H1 (cell line): ENCODE measurements at regions not wholly inside any gene's neighbourhood (a gene's known extent, or its start where the extent isn't known, plus 50 kb on each side); places are given as distances from the start of the nearest gene placed in this dataset.

Experiments used
- CTCF ChIA-PET: fragments of 300-600 bp; sonication (Branson Sonifier 250); formaldehyde crosslinking; loops from one replicate; lab custom pipeline; 2021; ENCODE audit not compliant: partially characterized antibody; lab: Charles Lee
- POLR2A ChIA-PET: fragments of 300-600 bp; sonication (Branson Sonifier 250); formaldehyde crosslinking; loops from one replicate; lab custom pipeline; 2021; ENCODE audit warnings: inconsistent platforms; ENCODE audit not compliant: partially characterized antibody; lab: Charles Lee
- DNase-seq, 2 experiments: peaks; one replicate each; pipeline versions ENCODE4 v3.0.0 to v3.0.0-alpha.2; 2010 to 2022; ENCODE audit warnings: low spot score in 2 of 2, low read depth in 1 of 2, mixed read lengths in 1 of 2
- FAIRE-seq: peaks from 2 replicates; lab custom pipeline; 2011; peaks lifted over from hg19 to GRCh38; lab: Jason Lieb, UNC
- H2AFZ ChIP-seq: 2 replicates; pipeline ENCODE4 v1.8.1; 2012; ENCODE audit warnings: low read length, inconsistent platforms
- H2AK5ac ChIP-seq: 2 replicates; pipeline ENCODE4 v1.6.1; 2013; ENCODE audit warnings: low read depth, low read length
- H2BK120ac ChIP-seq: replicated peaks from 2 replicates; pipeline ENCODE3; 2013; ENCODE audit warnings: low read depth, low read length, inconsistent platforms
- H2BK12ac ChIP-seq: 2 replicates; pipeline ENCODE4 v1.6.1; 2013; ENCODE audit warnings: low read depth, low read length
- H2BK15ac ChIP-seq: 2 replicates; pipeline ENCODE4 v1.6.1; 2013; ENCODE audit warnings: low read length
- H2BK20ac ChIP-seq: 2 replicates; pipeline ENCODE4 v1.6.1; 2013; ENCODE audit warnings: low read length
- H2BK5ac ChIP-seq: 2 replicates; pipeline ENCODE4 v1.6.1; 2013; ENCODE audit warnings: low read depth, low read length
- H3K14ac ChIP-seq: 2 replicates; pipeline ENCODE4 v1.6.1; 2013; ENCODE audit warnings: inconsistent platforms; ENCODE audit not compliant: insufficient read length
- H3K18ac ChIP-seq: 2 replicates; pipeline ENCODE4 v1.6.1; 2013; ENCODE audit warnings: low read length; ENCODE audit errors: extremely low read depth
- H3K23ac ChIP-seq: 2 replicates; pipeline ENCODE4 v1.6.1; 2013; ENCODE audit warnings: inconsistent platforms; ENCODE audit not compliant: insufficient read length
- H3K23me2 ChIP-seq: 2 replicates; pipeline ENCODE4 v1.6.1; 2013; ENCODE audit warnings: low read depth, low read length
- H3K27ac ChIP-seq: 2 replicates; pipeline ENCODE4 v1.6.1; 2011; ENCODE audit warnings: low read depth, low read length, inconsistent platforms
- H3K27me3 ChIP-seq, 4 experiments: replicated peaks in 1 of 4; 1 replicate in 1 of 4; 2 replicates in 3 of 4; pipeline versions ENCODE4 v1.6.1 to v1.8.1; 2011 to 2013; ENCODE audit warnings: low read length in 3 of 4, mild to moderate bottlenecking in 3 of 4, inconsistent platforms in 2 of 4, mixed read lengths in 2 of 4, moderate library complexity in 1 of 4; ENCODE audit not compliant: control insufficient read depth in 3 of 4, insufficient read depth in 3 of 4; ENCODE audit errors: extremely low read depth in 1 of 4
- H3K36me3 ChIP-seq, 4 experiments: 2 replicates each; pipeline versions ENCODE4 v1.6.1 to v1.8.1; 2011 to 2013; ENCODE audit warnings: mild to moderate bottlenecking in 4 of 4, low read length in 3 of 4, moderate library complexity in 2 of 4, control low read depth in 1 of 4, inconsistent platforms in 1 of 4; ENCODE audit not compliant: insufficient read depth in 4 of 4, control insufficient read depth in 2 of 4
- H3K4ac ChIP-seq: replicated peaks from 2 replicates; pipeline ENCODE3; 2013; ENCODE audit warnings: low read length, low read depth, mixed read lengths, inconsistent platforms; ENCODE audit not compliant: insufficient read length
- H3K4me1 ChIP-seq, 4 experiments: replicated peaks in 1 of 4; 1 replicate in 1 of 4; 2 replicates in 3 of 4; pipeline versions ENCODE4 v1.6.1 to v1.8.1; 2011 to 2013; ENCODE audit warnings: low read length in 3 of 4, inconsistent platforms in 2 of 4, mixed read lengths in 1 of 4; ENCODE audit not compliant: insufficient read depth in 4 of 4, control insufficient read depth in 3 of 4
- H3K4me2 ChIP-seq, 2 experiments: 2 replicates each; pipeline versions ENCODE4 v1.6.1 to v1.8.1; 2011 to 2013; ENCODE audit warnings: low read depth in 2 of 2, low read length in 2 of 2, control low read depth in 1 of 2, inconsistent platforms in 1 of 2, mild to moderate bottlenecking in 1 of 2; ENCODE audit not compliant: insufficient read depth in 1 of 2
- H3K4me3 ChIP-seq, 4 experiments: fragments of 200-600, 300-600 bp in 1 of 4; sonication (generic), shearing (Covaris generic), sonication (Bioruptor Twin) in 1 of 4; 2 replicates each; pipeline versions ENCODE4 v1.5.1 to v1.8.1; 2011 to 2016; ENCODE audit warnings: low read length in 4 of 4, low read depth in 3 of 4, control low read depth in 2 of 4, inconsistent platforms in 2 of 4, mild to moderate bottlenecking in 2 of 4, mixed read lengths in 1 of 4, moderate library complexity in 1 of 4; ENCODE audit not compliant: insufficient read depth in 2 of 4; ENCODE audit errors: extremely low read depth in 1 of 4
- H3K56ac ChIP-seq: replicated peaks from 2 replicates; pipeline ENCODE3; 2013; ENCODE audit warnings: low read depth, mild to moderate bottlenecking, mixed read lengths, low read length, inconsistent platforms; ENCODE audit not compliant: insufficient read length
- H3K79me1 ChIP-seq: 2 replicates; pipeline ENCODE4 v1.6.1; 2013; ENCODE audit warnings: low read depth, low read length, control low read depth
- H3K79me2 ChIP-seq, 2 experiments: 2 replicates each; pipeline versions ENCODE4 v1.6.1 to v1.8.1; 2012 to 2013; ENCODE audit warnings: low read length in 2 of 2, mild to moderate bottlenecking in 2 of 2, inconsistent platforms in 1 of 2; ENCODE audit not compliant: insufficient read depth in 2 of 2, control insufficient read depth in 1 of 2
- H3K9ac ChIP-seq, 4 experiments: replicated peaks in 1 of 4; 1 replicate in 1 of 4; 2 replicates in 3 of 4; pipeline versions ENCODE4 v1.6.1 to v1.8.1; 2011 to 2013; ENCODE audit warnings: low read depth in 3 of 4, low read length in 3 of 4, control low read depth in 2 of 4, mild to moderate bottlenecking in 2 of 4, moderate library complexity in 2 of 4, inconsistent platforms in 1 of 4; ENCODE audit errors: extremely low read depth in 1 of 4
- H3K9me3 ChIP-seq, 2 experiments: 2 replicates each; pipeline versions ENCODE4 v1.6.1 to v1.8.1; 2012 to 2013; ENCODE audit warnings: mild to moderate bottlenecking in 2 of 2, moderate library complexity in 2 of 2, control low read depth in 1 of 2, inconsistent platforms in 1 of 2, low read depth in 1 of 2, low read length in 1 of 2, mixed read lengths in 1 of 2; ENCODE audit not compliant: insufficient read depth in 2 of 2
- H4K20me1 ChIP-seq, 2 experiments: replicated peaks in 1 of 2; 2 replicates each; pipeline versions ENCODE3 to v1.8.1; 2011 to 2013; ENCODE audit warnings: inconsistent platforms in 2 of 2, low read length in 2 of 2, mild to moderate bottlenecking in 1 of 2; ENCODE audit not compliant: insufficient read depth in 2 of 2, control insufficient read depth in 1 of 2
- H4K5ac ChIP-seq: 2 replicates; pipeline ENCODE4 v1.6.1; 2013; ENCODE audit warnings: low read length, low read depth, mixed read lengths, inconsistent platforms; ENCODE audit not compliant: insufficient read length
- H4K8ac ChIP-seq: 2 replicates; pipeline ENCODE4 v1.8.0; 2013; ENCODE audit warnings: mild to moderate bottlenecking, moderate library complexity, low read length, inconsistent platforms; ENCODE audit not compliant: insufficient read depth; ENCODE audit errors: extremely low read depth
- H4K91ac ChIP-seq: replicated peaks from 2 replicates; pipeline ENCODE3; 2013; ENCODE audit warnings: low read length, mixed read lengths, inconsistent platforms; ENCODE audit not compliant: insufficient read length
- ASH2L ChIP-seq: fragments of 200-600, 300-600 bp; sonication (generic); IDR thresholded peaks from one replicate; pipeline ENCODE4 v1.7.1; 2017; ENCODE audit warnings: low read length
- BRCA1 ChIP-seq: IDR thresholded peaks from 2 replicates; pipeline ENCODE4 v1.6.1; 2012; ENCODE audit warnings: low read depth, low read length, improper control_type of control experiment
- CBX8 ChIP-seq: fragments of 300-800, 300-1000 bp; sonication (generic); IDR thresholded peaks from 2 replicates; pipeline ENCODE4 v1.7.1; 2016; ENCODE audit warnings: low read depth, low read length, borderline replicate concordance
- E2F6 ChIP-seq: IDR thresholded peaks from 2 replicates; pipeline ENCODE4 v1.6.1; 2012; ENCODE audit warnings: inconsistent platforms
- GABPA ChIP-seq: IDR thresholded peaks from 2 replicates; pipeline ENCODE4 v1.6.1; 2011; ENCODE audit warnings: mild to moderate bottlenecking, low read length, moderate library complexity, borderline replicate concordance; ENCODE audit not compliant: insufficient read depth
- JUN ChIP-seq: IDR thresholded peaks from 2 replicates; pipeline ENCODE4 v1.6.1; 2011; ENCODE audit warnings: low read depth, mild to moderate bottlenecking, improper control_type of control experiment, low read length
- KDM4A ChIP-seq: IDR thresholded peaks from one replicate; pipeline ENCODE4 v1.7.1; 2012; ENCODE audit warnings: low read depth, mild to moderate bottlenecking, moderate library complexity, low read length, inconsistent platforms; ENCODE audit not compliant: severe bottlenecking
- MAX ChIP-seq: IDR thresholded peaks from 2 replicates; pipeline ENCODE4 v1.6.1; 2012; ENCODE audit warnings: inconsistent platforms
- NANOG ChIP-seq: IDR thresholded peaks from 2 replicates; pipeline ENCODE4 v1.6.1; 2011; ENCODE audit warnings: low read length, low read depth, mild to moderate bottlenecking, inconsistent platforms; ENCODE audit not compliant: insufficient read depth, poor library complexity, severe bottlenecking
- SUZ12 ChIP-seq: fragments of 200-600 bp; sonication (generic); IDR thresholded peaks from 2 replicates; pipeline ENCODE4 v1.6.1; 2012; ENCODE audit warnings: mild to moderate bottlenecking, inconsistent platforms, low read length, moderate library complexity, mixed read lengths
- TAF1 ChIP-seq: IDR thresholded peaks from 2 replicates; pipeline ENCODE4 v1.6.1; 2011; ENCODE audit warnings: mild to moderate bottlenecking, low read depth, low read length
- ZNF274 ChIP-seq: IDR thresholded peaks from 2 replicates; pipeline ENCODE4 v1.7.0; 2012; ENCODE audit warnings: low read length, borderline replicate concordance; ENCODE audit errors: extremely low read depth
- WGBS, 2 experiments: shearing (Covaris generic) in 1 of 2; methylation state at CpG; one replicate each; pipeline versions ENCODE4 v1.1.6 to v1.1.7; 2013 to 2015; ENCODE audit warnings: low lambda C conversion rate in 2 of 2, mixed read lengths in 2 of 2, inconsistent platforms in 1 of 2, low coverage in 1 of 2, missing lambda C conversion rate in 1 of 2; ENCODE audit not compliant: insufficient replicate concordance in 2 of 2, insufficient coverage in 1 of 2, insufficient read length in 1 of 2; ENCODE audit errors: extremely low coverage in 1 of 2, missing lambda C conversion rate in 1 of 2; 5-methylcytosine and 5-hydroxymethylcytosine counted together

- Histone ChIP-seq H3K36me3 (no peaks in the 10 kb centered on the region), H3K14ac (no peak overlapping the region), H4K91ac (no peak overlapping the region), H3K4me1 (no peaks in the 10 kb centered on the region), H2BK20ac (no peak overlapping the region), H3K23ac (no peak overlapping the region), H3K56ac (no peak overlapping the region), H2AFZ (no peak overlapping the region), H3K79me2 (no peaks in the 10 kb centered on the region), H2BK5ac (no peak overlapping the region), H3K4me3 (no peak overlapping the region), H3K18ac (no peak overlapping the region), H4K20me1 (no peaks in the 10 kb centered on the region), H3K27ac (no peak overlapping the region), H4K5ac (no peak overlapping the region), H3K9ac (no peak overlapping the region), H2BK120ac (no peak overlapping the region), H2AK5ac (no peak overlapping the region), H3K4me2 (no peak overlapping the region), H3K9me3 (no peaks in the 10 kb centered on the region), H3K79me1 (no peaks in the 10 kb centered on the region), H2BK12ac (no peak overlapping the region), H3K23me2 (no peaks in the 10 kb centered on the region), H4K8ac (no peak overlapping the region), H2BK15ac (no peak overlapping the region), H3K27me3 (no peaks in the 10 kb centered on the region), H3K4ac (no peak overlapping the region)
- DNase-seq (no peak), FAIRE-seq (no peak)
- POLR2A ChIA-PET: no interaction called here
- 95% methylated on average over 10 of the region's 10 CpGs; no CpG with 5 or more reads in 1 of the 2 experiments for WGBS, 2 experiments
- CTCF ChIA-PET: interaction anchor here (2.3 to 4.4 kb wide), 2 partner anchors 9 to 10 kb away, joined by 8 to 18 read pairs; no protein-coding TSS in a partner anchor
- no peak for TF ChIP-seq E2F6
- no peak for TF ChIP-seq BRCA1
- TF ChIP-seq TAF1: no peak
- no peak for TF ChIP-seq CBX8
- TF ChIP-seq SUZ12: no peak
- TF ChIP-seq NANOG: no peak
- TF ChIP-seq MAX: no peak
- TF ChIP-seq JUN: no peak
- no peak for TF ChIP-seq ASH2L
- no peak for TF ChIP-seq KDM4A
- no peak for TF ChIP-seq GABPA
- TF ChIP-seq ZNF274: no peak
These were observed 220.4 kb upstream of the SLC35G4 start for GRCh38 chr18:11388755-11389680.
